HG02884 (cell line): ENCODE measurements at regions not wholly inside any gene's neighbourhood (a gene's known extent, or its start where the extent isn't known, plus 50 kb on each side); places are given as distances from the start of the nearest gene placed in this dataset.
A peak's percentile ranks its signal among the peaks of the same experiment; 100 is the strongest.
"Not testable (repeated sequence)": the region's sequence is repeated elsewhere in the genome, so short reads cannot be mapped to it uniquely, and the experiment has no call there.

Experiments used
- ATAC-seq: cut with Tn5 transposase; IDR thresholded peaks from one replicate; pipeline ENCODE4 v1.9.1; 2021; ENCODE audit warnings: mild to moderate bottlenecking, moderate library complexity; ENCODE audit not compliant: unreplicated experiment

DNA sequence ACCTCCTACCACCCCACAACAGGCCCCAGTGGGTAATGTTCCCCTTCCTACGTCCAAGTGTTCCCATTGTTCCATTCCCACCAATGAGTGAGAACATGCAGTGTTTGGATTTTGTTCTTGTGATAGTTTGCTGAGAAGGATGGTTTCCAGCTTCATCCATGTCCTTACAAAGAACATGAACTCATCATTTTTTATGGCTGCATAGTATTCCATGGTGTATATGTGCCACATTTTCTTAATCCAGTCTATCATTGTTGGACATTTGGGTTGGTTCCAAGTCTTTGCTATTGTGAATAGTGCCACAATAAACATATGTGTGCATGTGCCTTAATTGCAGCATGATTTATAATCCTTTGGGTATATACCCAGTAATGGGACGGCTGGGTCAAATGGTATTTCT, 81.6 kb downstream of the P2RY10 start:
- ATAC-seq: not testable (repeated sequence)

DNA sequence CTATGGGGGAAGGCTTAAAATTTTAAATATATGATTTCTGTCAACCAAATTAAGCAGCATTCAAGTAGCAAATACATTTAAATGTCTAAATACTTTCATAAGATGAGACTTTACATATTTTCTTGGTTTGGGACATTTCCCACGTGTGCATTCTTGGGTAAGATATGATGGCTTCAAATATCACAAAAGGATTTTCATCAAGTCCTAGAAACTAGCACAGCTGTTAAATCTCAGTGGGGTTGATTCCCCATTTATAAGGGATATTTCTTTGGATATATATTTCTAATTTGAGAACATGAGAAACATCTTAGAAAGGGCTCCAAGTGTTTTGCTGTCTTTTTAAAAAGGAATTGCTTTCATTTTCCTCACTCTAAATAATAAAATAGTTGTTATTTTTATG, 90.2 kb downstream of the P2RY10 start:
- ATAC-seq: no peak

DNA sequence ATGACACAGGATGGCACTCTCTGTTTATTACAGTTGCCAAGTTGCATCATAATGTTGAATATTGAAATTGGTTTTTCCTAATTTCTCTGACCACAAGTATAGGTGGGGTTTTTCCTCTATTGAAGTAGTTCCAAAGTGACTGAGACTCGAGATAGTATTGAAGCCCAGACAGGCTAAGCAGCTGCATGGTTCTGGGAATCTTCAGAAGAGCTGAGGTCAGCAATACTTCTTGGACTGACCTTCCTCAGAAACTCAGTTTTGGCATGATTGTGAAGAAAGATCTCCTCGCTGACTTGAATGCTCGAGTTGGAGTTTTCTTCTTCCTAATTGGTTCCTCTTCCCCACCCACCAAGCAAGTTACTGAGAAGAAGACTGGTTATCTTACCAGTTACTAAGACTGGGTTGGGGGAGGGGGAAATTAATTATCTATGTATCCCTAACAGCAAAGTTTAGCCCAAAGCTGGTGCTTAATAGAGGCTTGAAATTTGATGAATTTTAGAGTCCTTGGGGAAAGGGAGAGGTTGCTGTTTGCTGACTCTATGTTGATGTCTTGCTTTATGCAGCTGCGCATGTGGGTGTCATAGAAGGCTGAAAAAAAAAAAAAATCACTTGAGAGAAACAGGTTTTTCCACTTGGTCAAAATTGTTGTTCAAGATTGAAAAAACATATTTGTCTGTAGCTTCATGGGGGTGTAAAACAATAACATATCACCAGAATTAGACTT, 91.1 kb downstream of the P2RY10 start:
- no peak for ATAC-seq

DNA sequence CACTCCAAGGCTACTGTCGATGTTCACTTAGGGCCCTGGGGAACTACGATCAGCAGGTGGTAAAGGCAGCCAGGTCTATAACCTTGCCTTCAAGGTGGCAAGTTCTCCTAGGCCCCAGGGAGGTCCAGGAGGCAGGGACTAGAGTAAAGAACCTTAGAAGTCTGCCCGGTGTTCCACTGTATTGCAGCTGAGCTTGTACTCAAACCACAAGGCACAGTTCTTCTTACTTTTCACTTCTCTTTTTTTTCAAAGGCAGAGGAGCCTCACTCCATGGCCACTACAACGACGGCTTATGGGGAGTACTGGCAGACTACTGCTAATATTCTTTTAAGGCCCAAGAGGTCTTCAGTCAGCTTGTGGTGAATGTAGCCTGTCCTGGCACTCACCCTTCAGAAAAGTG, 78.8 kb upstream of the GPR174 start:
- peak; percentile 90 for ATAC-seq

DNA sequence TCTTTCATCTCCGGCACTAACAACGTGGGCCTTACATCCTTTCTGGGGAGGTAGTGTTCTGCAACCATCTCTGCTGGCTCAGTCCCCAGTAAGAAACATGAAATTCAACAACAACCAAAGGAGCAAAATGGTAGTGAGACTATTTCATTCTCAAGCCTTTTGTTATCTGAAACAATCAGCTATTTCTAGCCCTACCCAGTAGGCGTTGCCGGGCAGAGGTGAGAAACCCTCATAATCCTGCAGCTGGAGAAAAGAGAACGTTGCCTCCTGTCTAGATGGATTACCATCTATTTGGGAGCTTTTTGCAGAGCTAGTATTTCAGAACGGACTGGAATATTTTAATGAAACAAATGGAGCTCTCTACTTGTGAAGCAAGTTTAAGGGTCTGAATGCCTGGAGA, 66.4 kb upstream of the GPR174 start:
- no peak for ATAC-seq

DNA sequence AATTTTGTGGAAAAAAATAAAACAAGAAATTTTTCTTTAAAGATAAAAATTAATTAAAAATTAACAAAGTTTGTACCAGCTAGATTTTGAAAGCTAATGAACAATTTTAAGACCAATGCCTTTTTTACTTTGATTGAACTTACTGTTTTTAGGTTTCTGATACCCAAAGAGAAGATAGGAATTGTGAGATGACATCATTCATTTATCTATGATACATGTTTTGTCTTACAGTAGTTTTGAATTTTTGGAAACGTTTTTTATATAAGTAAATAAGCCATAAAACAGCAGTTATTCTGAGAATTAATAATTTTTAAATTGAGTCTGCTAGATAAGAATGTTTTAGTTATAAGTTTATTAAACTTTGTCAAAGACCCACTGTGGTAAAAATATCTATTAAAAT, 65.0 kb upstream of the GPR174 start:
- no peak for ATAC-seq

DNA sequence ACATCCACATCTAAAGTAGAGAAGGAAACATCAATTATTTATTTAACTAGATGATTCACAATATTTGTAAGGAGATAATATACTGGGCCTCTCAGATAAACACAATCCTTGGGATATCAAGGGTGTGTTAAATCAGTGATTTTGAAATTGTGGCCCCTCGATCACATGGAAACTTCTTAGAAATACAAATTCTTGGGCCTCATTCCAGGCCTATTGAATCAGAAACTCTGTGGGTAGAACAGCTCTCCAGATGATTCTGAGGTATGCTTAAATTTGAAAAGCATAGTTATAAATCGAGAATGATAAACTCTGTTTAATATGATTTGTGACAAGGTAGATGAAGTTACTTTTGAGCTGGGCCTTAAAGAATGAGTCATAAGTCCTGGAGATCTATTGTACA, 64.3 kb upstream of the GPR174 start:
- no peak for ATAC-seq

DNA sequence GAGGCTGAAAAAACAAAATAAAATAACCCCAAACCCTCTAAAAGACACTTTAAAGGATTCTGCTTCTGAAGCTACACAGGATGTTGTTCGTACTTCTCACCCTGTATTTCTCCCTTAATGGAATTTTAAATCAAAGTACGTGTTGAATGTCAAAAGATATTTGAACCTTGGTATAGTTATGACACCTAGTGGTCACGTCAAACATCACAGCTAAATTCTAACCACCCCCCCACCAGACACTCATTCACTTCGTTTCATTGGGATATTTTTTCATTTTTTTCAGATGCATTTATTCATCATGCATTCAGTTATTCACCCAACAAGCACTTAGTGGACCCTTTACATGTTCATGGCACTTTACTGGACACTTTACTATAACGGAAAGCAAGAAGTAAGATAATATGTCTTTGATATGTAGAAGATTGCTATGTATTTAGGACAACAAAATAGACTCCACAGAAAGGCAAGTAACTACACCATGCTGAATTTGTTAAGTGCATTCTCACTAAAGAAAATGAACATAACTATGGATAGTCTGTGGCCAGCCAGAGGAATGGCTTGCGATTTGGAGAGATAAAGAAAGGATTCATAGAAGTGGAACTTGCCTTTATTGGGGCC, 62.5 kb upstream of the GPR174 start:
- peak; percentile 62 for ATAC-seq

GRCh38 chrX:79082899-79083298, 61.6 kb upstream of the GPR174 start:
- no peak for ATAC-seq

DNA sequence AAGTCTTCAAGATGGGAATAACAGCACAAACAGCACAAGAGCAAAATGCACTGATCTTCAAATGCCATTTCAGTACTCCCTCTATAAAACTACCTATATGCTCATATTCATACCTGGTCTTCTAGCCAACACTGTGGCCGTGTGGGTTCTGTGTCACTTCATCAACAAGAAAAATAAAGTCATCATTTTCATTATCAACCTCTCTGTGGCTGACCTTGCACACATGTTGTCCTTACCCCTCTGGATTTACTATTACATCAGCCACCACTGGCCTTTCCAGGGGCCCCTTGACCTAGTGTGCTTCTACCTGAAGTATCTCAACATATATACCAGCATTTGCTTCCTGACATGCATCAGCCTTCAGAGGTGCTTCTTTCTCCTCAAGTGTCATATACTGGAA, 59.6 kb upstream of the GPR174 start:
- no peak for ATAC-seq

- ATAC-seq: no peak
These were observed 54.4 kb upstream of the GPR174 start for GRCh38 chrX:79089896-79090584.

GRCh38 chrX:79094075-79094832, 50.2 kb upstream of the GPR174 start:
- no peak for ATAC-seq
